DND-41 (cell line): ENCODE measurements at regions not wholly inside any gene's neighbourhood (a gene's known extent, or its start where the extent isn't known, plus 50 kb on each side); places are given as distances from the start of the nearest gene placed in this dataset.
"Not testable (repeated sequence)": the region's sequence is repeated elsewhere in the genome, so short reads cannot be mapped to it uniquely, and the experiment has no call there.

Experiments used
- CTCF ChIP-seq: IDR thresholded peaks from 2 replicates; pipeline ENCODE4 v1.5.1; 2012; ENCODE audit warnings: borderline replicate concordance, low read length, moderate library complexity, mild to moderate bottlenecking; ENCODE audit not compliant: poor library complexity, severe bottlenecking; ENCODE audit errors: extremely low read depth
- EZH2 ChIP-seq: IDR thresholded peaks from 3 replicates; pipeline ENCODE4 v1.6.1; 2012; ENCODE audit warnings: borderline replicate concordance, low read depth, mild to moderate bottlenecking, moderate library complexity, low read length, inconsistent platforms; ENCODE audit not compliant: severe bottlenecking

- not testable (repeated sequence) for TF ChIP-seq CTCF, EZH2
Observed at GRCh38 chr9:2443933-2444332, 177.7 kb upstream of the VLDLR start.
